CD4-positive, alpha-beta memory T cell (primary cell): ENCODE measurements at regions not wholly inside any gene's neighbourhood (a gene's known extent, or its start where the extent isn't known, plus 50 kb on each side); places are given as distances from the start of the nearest gene placed in this dataset.

Source experiments
- CTCF ChIA-PET: fragments of 350-600 bp; sonication (Branson Sonifier 250); formaldehyde crosslinking; loops from one replicate; lab custom pipeline; 2021; ENCODE audit warnings: inconsistent platforms; ENCODE audit not compliant: partially characterized antibody; lab: Charles Lee
- POLR2A ChIA-PET: fragments of 350-600 bp; sonication (Branson Sonifier 250); formaldehyde crosslinking; loops from one replicate; lab custom pipeline; 2021; ENCODE audit not compliant: partially characterized antibody; lab: Charles Lee
- DNase-seq, 5 donors: peaks; one replicate each; pipeline versions ENCODE4 v3.0.0 to v3.0.0-alpha.2; 2020 to 2022; ENCODE audit warnings: mixed read lengths in 1 of 5
- H3K27ac ChIP-seq: one replicate; pipeline ENCODE4 v1.7.0; 2013; ENCODE audit warnings: low read depth, low read length
- H3K27me3 ChIP-seq: 2 replicates; pipeline ENCODE4 v1.7.0; 2013; ENCODE audit warnings: mild to moderate bottlenecking, low read length, moderate library complexity; ENCODE audit not compliant: insufficient read depth
- H3K36me3 ChIP-seq: 2 replicates; pipeline ENCODE4 v1.7.0; 2013; ENCODE audit warnings: mild to moderate bottlenecking, low read length, moderate library complexity; ENCODE audit not compliant: insufficient read depth
- H3K4me1 ChIP-seq: 2 replicates; pipeline ENCODE4 v1.7.0; 2013; ENCODE audit warnings: mild to moderate bottlenecking, low read length, moderate library complexity; ENCODE audit not compliant: insufficient read depth
- H3K4me3 ChIP-seq, 2 donors: one replicate each; pipeline ENCODE4 v1.7.0; 2013; ENCODE audit warnings: low read length in 2 of 2, mild to moderate bottlenecking in 1 of 2
- H3K9me3 ChIP-seq, 2 donors: one replicate each; pipeline ENCODE4 v1.7.0; 2013; ENCODE audit warnings: low read length in 2 of 2, control low read depth in 1 of 2; ENCODE audit not compliant: control insufficient read depth in 1 of 2
- H3K27ac Mint-ChIP-seq, 7 donors: one replicate each; pipeline ENCODE4 v1.8.0; 2020 to 2021; ENCODE audit warnings: mixed read lengths in 7 of 7, mild to moderate bottlenecking in 6 of 7, inconsistent platforms in 3 of 7, moderate library complexity in 3 of 7
- H3K27me3 Mint-ChIP-seq, 2 donors: one replicate each; pipeline ENCODE4 v1.8.0; 2020 to 2021; ENCODE audit warnings: mixed read lengths in 2 of 2
- H3K36me3 Mint-ChIP-seq, 2 donors: one replicate each; pipeline ENCODE4 v1.8.0; 2020 to 2021; ENCODE audit warnings: mixed read lengths in 2 of 2, inconsistent platforms in 1 of 2, mild to moderate bottlenecking in 1 of 2
- H3K4me1 Mint-ChIP-seq, 4 donors: one replicate each; pipeline ENCODE4 v1.8.0; 2020 to 2021; ENCODE audit warnings: mixed read lengths in 4 of 4, mild to moderate bottlenecking in 1 of 4
- H3K4me3 Mint-ChIP-seq, 8 donors: one replicate each; pipeline ENCODE4 v1.8.0; 2020 to 2021; ENCODE audit warnings: mixed read lengths in 8 of 8, mild to moderate bottlenecking in 7 of 8, moderate library complexity in 6 of 8, inconsistent platforms in 3 of 8
- H3K9me3 Mint-ChIP-seq, 8 donors: one replicate each; pipeline ENCODE4 v1.8.0; 2020 to 2021; ENCODE audit warnings: mixed read lengths in 8 of 8, mild to moderate bottlenecking in 5 of 8, inconsistent platforms in 3 of 8, moderate library complexity in 1 of 8
- intact Hi-C: fragments of 100-400 bp; cut with micrococcal nuclease; formaldehyde crosslinking; loops from one replicate; pipeline ENCODE4 v1.15.1; 2023

- Histone ChIP-seq H3K36me3 (no peaks in the 10 kb centered on the region), H3K9me3 (no peaks in the 10 kb centered on the region), H3K27ac (no peak overlapping the region), H3K4me3 (no peak overlapping the region), H3K27me3 (no peaks in the 10 kb centered on the region), H3K4me1 (no peaks in the 10 kb centered on the region)
- Mint-ChIP-seq H3K9me3 (peaks cover 0 to 8% (median 2%) of the 10 kb centered on the region in 8 donors), H3K36me3 (no peaks in the 10 kb centered on the region), H3K4me3 (no peak overlapping the region), H3K4me1 (no peaks in the 10 kb centered on the region), H3K27me3 (no peaks in the 10 kb centered on the region), H3K27ac (no peak overlapping the region)
- DNase-seq: no peak
- ChIA-PET POLR2A (no interaction called here), CTCF (no interaction called here)
- intact Hi-C loops: no loop called here
These were observed 2017.8 kb downstream of the C4orf33 start for GRCh38 chr4:131113704-131114103.

- ChIA-PET CTCF (no interaction called here), POLR2A (no interaction called here)
- Mint-ChIP-seq H3K4me1 (no peaks in the 10 kb centered on the region), H3K27me3 (no peaks in the 10 kb centered on the region), H3K27ac (no peak overlapping the region), H3K4me3 (no peak overlapping the region), H3K9me3 (peaks cover 0 to 6% (median 2%) of the 10 kb centered on the region in 8 donors), H3K36me3 (no peaks in the 10 kb centered on the region)
- H3K27ac ChIP-seq: no peak overlapping the region
- no peaks in the 10 kb centered on the region for H3K4me1 ChIP-seq
- no peaks in the 10 kb centered on the region for H3K9me3 ChIP-seq
- no peaks in the 10 kb centered on the region for H3K27me3 ChIP-seq
- intact Hi-C loops: no loop called here
- no peak for DNase-seq
- H3K36me3 ChIP-seq: no peaks in the 10 kb centered on the region
- no peak overlapping the region for H3K4me3 ChIP-seq
These were observed 2023.7 kb downstream of the C4orf33 start for GRCh38 chr4:131119661-131120060.

GRCh38 chr4:131137196-131137595 lies 2011.9 kb upstream of the PCDH10 start:
- Histone ChIP-seq H3K4me1 (no peaks in the 10 kb centered on the region), H3K4me3 (no peak overlapping the region), H3K27ac (no peak overlapping the region), H3K36me3 (no peaks in the 10 kb centered on the region), H3K9me3 (no peaks in the 10 kb centered on the region), H3K27me3 (no peaks in the 10 kb centered on the region)
- intact Hi-C loops: no loop called here
- H3K9me3 Mint-ChIP-seq: peaks cover 0 to 13% (median 7%) of the 10 kb centered on the region in 8 donors
- ChIA-PET POLR2A (no interaction called here), CTCF (no interaction called here)
- DNase-seq: no peak
- no peaks in the 10 kb centered on the region for H3K36me3 Mint-ChIP-seq
- no peaks in the 10 kb centered on the region for H3K27me3 Mint-ChIP-seq
- H3K4me1 Mint-ChIP-seq: no peaks in the 10 kb centered on the region
- no peak overlapping the region for H3K27ac Mint-ChIP-seq
- no peak overlapping the region for H3K4me3 Mint-ChIP-seq

GRCh38 chr4:131159261-131159660 lies 1989.8 kb upstream of the PCDH10 start:
- Histone ChIP-seq H3K36me3 (no peaks in the 10 kb centered on the region), H3K27ac (no peak overlapping the region), H3K27me3 (no peaks in the 10 kb centered on the region), H3K4me1 (no peaks in the 10 kb centered on the region), H3K9me3 (no peaks in the 10 kb centered on the region), H3K4me3 (no peak overlapping the region)
- no peaks in the 10 kb centered on the region for H3K27me3 Mint-ChIP-seq
- CTCF ChIA-PET: no interaction called here
- no peak overlapping the region for H3K27ac Mint-ChIP-seq
- intact Hi-C loops: no loop called here
- DNase-seq: no peak
- H3K9me3 Mint-ChIP-seq: peaks cover 0 to 5% (median under 1%) of the 10 kb centered on the region in 8 donors
- no peaks in the 10 kb centered on the region for H3K4me1 Mint-ChIP-seq
- POLR2A ChIA-PET: no interaction called here
- no peaks in the 10 kb centered on the region for H3K36me3 Mint-ChIP-seq
- no peak overlapping the region for H3K4me3 Mint-ChIP-seq

GRCh38 chr4:131192318-131192717 lies 1956.8 kb upstream of the PCDH10 start:
- Mint-ChIP-seq H3K9me3 (peaks cover 0 to 15% (median 5%) of the 10 kb centered on the region in 8 donors), H3K27ac (no peak overlapping the region), H3K4me3 (no peak overlapping the region), H3K27me3 (no peaks in the 10 kb centered on the region), H3K4me1 (no peaks in the 10 kb centered on the region), H3K36me3 (no peaks in the 10 kb centered on the region)
- ChIA-PET CTCF (no interaction called here), POLR2A (no interaction called here)
- DNase-seq: no peak
- intact Hi-C loops: no loop called here
- Histone ChIP-seq H3K27me3 (no peaks in the 10 kb centered on the region), H3K27ac (no peak overlapping the region), H3K36me3 (no peaks in the 10 kb centered on the region), H3K4me3 (no peak overlapping the region), H3K9me3 (no peaks in the 10 kb centered on the region), H3K4me1 (no peaks in the 10 kb centered on the region)

GRCh38 chr4:131207589-131207988 lies 1941.5 kb upstream of the PCDH10 start:
- CTCF ChIA-PET: no interaction called here
- H3K4me1 ChIP-seq: no peaks in the 10 kb centered on the region
- DNase-seq: no peak
- H3K9me3 ChIP-seq: no peaks in the 10 kb centered on the region
- POLR2A ChIA-PET: no interaction called here
- Mint-ChIP-seq H3K4me3 (no peak overlapping the region), H3K27me3 (no peaks in the 10 kb centered on the region), H3K4me1 (no peaks in the 10 kb centered on the region), H3K27ac (no peak overlapping the region), H3K9me3 (peaks cover 0 to 13% (median 4%) of the 10 kb centered on the region in 8 donors), H3K36me3 (no peaks in the 10 kb centered on the region)
- H3K36me3 ChIP-seq: no peaks in the 10 kb centered on the region
- intact Hi-C loops: no loop called here
- no peak overlapping the region for H3K27ac ChIP-seq
- no peak overlapping the region for H3K4me3 ChIP-seq
- H3K27me3 ChIP-seq: no peaks in the 10 kb centered on the region

- peaks cover 0 to 12% (median 2%) of the 10 kb centered on the region in 8 donors for H3K9me3 Mint-ChIP-seq
- DNase-seq: no peak
- no peaks in the 10 kb centered on the region for H3K36me3 Mint-ChIP-seq
- H3K36me3 ChIP-seq: no peaks in the 10 kb centered on the region
- H3K27me3 ChIP-seq: no peaks in the 10 kb centered on the region
- ChIA-PET POLR2A (no interaction called here), CTCF (no interaction called here)
- peaks cover 0 to 4% of the 10 kb centered on the region in 2 donors for H3K9me3 ChIP-seq
- no peaks in the 10 kb centered on the region for H3K4me1 ChIP-seq
- H3K27ac ChIP-seq: no peak overlapping the region
- H3K4me3 Mint-ChIP-seq: no peak overlapping the region
- H3K4me1 Mint-ChIP-seq: no peaks in the 10 kb centered on the region
- intact Hi-C loops: no loop called here
- no peak overlapping the region for H3K4me3 ChIP-seq
- peak overlapping the region in 1 of 7 donors; percentile 57 for H3K27ac Mint-ChIP-seq
- no peaks in the 10 kb centered on the region for H3K27me3 Mint-ChIP-seq
These were observed 1900.8 kb upstream of the PCDH10 start for GRCh38 chr4:131248314-131248713.

- H3K4me3 ChIP-seq: no peak overlapping the region
- H3K4me3 Mint-ChIP-seq: no peak overlapping the region
- no peaks in the 10 kb centered on the region for H3K27me3 Mint-ChIP-seq
- intact Hi-C loops: no loop called here
- DNase-seq: no peak
- POLR2A ChIA-PET: no interaction called here
- no peaks in the 10 kb centered on the region for H3K36me3 Mint-ChIP-seq
- no peaks in the 10 kb centered on the region for H3K4me1 ChIP-seq
- H3K4me1 Mint-ChIP-seq: no peaks in the 10 kb centered on the region
- no peak overlapping the region for H3K27ac Mint-ChIP-seq
- H3K36me3 ChIP-seq: no peaks in the 10 kb centered on the region
- peaks cover 0 to 8% (median 2%) of the 10 kb centered on the region in 8 donors for H3K9me3 Mint-ChIP-seq
- peaks cover 0 to 4% of the 10 kb centered on the region in 2 donors for H3K9me3 ChIP-seq
- CTCF ChIA-PET: no interaction called here
- no peak overlapping the region for H3K27ac ChIP-seq
- no peaks in the 10 kb centered on the region for H3K27me3 ChIP-seq
These were observed 1897.8 kb upstream of the PCDH10 start for GRCh38 chr4:131251321-131251720.
